ENCODE measurements at regions not wholly inside any gene's neighbourhood (a gene's known extent, or its start where the extent isn't known, plus 50 kb on each side); places are given as distances from the start of the nearest gene placed in this dataset.
"Not testable (repeated sequence)": the region's sequence is repeated elsewhere in the genome, so short reads cannot be mapped to it uniquely, and the experiment has no call there.

- not testable (repeated sequence) for TF ChIP-seq POLR2A, CTCF (IDR thresholded peaks at IDR 0.05)
These were observed 107.4 kb upstream of the GPR39 start for GRCh38 chr2:132309203-132309602.

All from esophagus squamous epithelium (tissue), 4 donors.